GM12864 (cell line): ENCODE measurements at regions not wholly inside any gene's neighbourhood (a gene's known extent, or its start where the extent isn't known, plus 50 kb on each side); places are given as distances from the start of the nearest gene placed in this dataset.
"Not testable (repeated sequence)": the region's sequence is repeated elsewhere in the genome, so short reads cannot be mapped to it uniquely, and the experiment has no call there.

ENCODE experiments used
- DNase-seq: peaks from one replicate; pipeline ENCODE4 v3.0.0-alpha.2; 2011; ENCODE audit warnings: low read depth
- H3K4me3 ChIP-seq: 2 replicates; pipeline ENCODE4 v1.5.1; 2011; ENCODE audit warnings: mild to moderate bottlenecking, low read depth, low read length, control low read depth
- TF ChIP-seq, protein P1 (sequence below): IDR thresholded peaks from 2 replicates; pipeline ENCODE4 v1.5.1; 2011; ENCODE audit warnings: low read depth, mild to moderate bottlenecking, moderate library complexity, low read length, control low read depth, inconsistent platforms; ENCODE audit errors: missing control alignments

GRCh38 chr2:65754219-65754618 lies 321.8 kb upstream of the SPRED2 start:
- DNase-seq: no peak
- H3K4me3 ChIP-seq: no peak overlapping the region
- TF ChIP-seq, protein P1, sequence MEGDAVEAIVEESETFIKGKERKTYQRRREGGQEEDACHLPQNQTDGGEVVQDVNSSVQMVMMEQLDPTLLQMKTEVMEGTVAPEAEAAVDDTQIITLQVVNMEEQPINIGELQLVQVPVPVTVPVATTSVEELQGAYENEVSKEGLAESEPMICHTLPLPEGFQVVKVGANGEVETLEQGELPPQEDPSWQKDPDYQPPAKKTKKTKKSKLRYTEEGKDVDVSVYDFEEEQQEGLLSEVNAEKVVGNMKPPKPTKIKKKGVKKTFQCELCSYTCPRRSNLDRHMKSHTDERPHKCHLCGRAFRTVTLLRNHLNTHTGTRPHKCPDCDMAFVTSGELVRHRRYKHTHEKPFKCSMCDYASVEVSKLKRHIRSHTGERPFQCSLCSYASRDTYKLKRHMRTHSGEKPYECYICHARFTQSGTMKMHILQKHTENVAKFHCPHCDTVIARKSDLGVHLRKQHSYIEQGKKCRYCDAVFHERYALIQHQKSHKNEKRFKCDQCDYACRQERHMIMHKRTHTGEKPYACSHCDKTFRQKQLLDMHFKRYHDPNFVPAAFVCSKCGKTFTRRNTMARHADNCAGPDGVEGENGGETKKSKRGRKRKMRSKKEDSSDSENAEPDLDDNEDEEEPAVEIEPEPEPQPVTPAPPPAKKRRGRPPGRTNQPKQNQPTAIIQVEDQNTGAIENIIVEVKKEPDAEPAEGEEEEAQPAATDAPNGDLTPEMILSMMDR: no peak

DNA sequence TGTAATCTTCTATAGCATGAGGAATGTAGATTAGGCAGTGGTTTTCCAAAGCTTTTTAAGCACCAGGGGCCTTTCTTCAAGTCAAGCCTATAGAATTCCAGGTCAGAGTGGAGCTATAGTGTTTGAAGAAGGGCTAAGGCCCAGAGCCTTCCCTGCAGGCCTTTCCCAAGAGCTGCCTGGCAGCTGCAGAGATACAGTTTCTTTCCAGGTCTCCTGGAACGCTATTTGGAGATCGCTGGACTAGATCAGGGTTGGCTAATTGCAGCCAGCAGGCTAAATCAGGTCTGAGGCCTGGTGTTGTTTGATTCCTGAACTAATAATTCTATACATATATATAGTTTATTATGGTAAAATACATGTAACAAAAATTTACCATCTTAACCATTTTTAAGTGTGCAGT lies 319.0 kb upstream of the SPRED2 start:
- no peak overlapping the region for H3K4me3 ChIP-seq
- TF ChIP-seq, protein P1: no peak
- DNase-seq: no peak

- TF ChIP-seq, protein P1: no peak
- H3K4me3 ChIP-seq: no peak overlapping the region
- DNase-seq: no peak
Measured at GRCh38 chr2:65749545-65749944, 317.1 kb upstream of the SPRED2 start.

DNA sequence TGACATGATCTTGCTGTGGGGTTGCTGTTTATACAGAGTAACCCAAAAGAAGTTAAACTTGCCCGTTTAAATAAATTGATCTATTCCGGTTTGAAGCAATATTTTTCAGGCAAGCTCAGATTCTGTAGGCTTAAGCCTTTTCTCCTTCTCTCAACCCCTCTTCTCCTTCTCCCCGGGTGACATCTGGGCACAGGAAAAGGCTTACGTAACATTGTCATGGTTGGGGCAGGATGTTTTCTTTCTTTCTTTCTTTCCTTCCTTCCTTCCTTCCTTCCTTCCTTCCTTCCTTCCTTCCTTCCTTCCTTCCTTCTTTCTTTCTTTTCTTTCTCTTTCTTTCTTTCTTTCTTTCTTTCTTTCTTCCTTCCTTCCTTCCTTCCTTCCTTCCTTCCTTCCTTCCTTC lies 315.5 kb upstream of the SPRED2 start:
- H3K4me3 ChIP-seq, DNase-seq: not testable (repeated sequence)

DNA sequence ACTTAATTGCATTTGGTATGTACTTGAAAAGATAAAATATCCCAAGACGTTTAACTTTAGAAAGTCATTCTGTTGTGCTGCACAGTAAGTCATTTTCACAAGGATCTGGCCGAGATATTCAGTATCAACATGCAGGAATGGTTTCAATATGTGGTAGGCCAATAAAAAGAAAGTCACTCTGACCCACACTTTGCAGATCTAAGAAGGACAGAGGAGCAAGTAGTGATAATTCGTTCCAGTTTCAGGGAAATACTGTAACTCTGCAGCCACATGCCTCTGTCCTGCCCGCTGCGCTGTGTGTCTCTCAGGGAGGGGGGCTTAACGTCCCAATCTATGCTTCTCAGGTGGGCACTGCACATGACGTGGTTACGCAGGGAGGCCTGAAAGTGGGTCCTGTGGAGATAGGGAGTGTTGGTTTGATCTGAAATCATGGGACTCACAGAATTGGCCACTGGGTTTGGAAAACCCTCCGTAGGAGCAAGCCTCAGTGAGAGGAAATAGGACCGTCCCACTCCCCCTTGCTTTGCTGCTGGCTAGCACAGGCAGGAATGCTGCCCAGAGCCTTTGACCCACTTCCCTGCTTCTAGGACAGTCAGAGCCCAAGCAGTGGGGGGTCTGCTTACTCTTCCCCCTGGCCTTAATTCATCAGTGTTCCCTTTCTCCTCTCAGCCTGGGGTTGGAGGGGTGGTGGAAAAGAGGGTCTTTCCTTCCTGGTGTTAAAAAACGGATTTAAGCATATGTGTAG lies 314.7 kb upstream of the SPRED2 start:
- TF ChIP-seq, protein P1: no peak
- no peak overlapping the region for H3K4me3 ChIP-seq
- no peak for DNase-seq

DNA sequence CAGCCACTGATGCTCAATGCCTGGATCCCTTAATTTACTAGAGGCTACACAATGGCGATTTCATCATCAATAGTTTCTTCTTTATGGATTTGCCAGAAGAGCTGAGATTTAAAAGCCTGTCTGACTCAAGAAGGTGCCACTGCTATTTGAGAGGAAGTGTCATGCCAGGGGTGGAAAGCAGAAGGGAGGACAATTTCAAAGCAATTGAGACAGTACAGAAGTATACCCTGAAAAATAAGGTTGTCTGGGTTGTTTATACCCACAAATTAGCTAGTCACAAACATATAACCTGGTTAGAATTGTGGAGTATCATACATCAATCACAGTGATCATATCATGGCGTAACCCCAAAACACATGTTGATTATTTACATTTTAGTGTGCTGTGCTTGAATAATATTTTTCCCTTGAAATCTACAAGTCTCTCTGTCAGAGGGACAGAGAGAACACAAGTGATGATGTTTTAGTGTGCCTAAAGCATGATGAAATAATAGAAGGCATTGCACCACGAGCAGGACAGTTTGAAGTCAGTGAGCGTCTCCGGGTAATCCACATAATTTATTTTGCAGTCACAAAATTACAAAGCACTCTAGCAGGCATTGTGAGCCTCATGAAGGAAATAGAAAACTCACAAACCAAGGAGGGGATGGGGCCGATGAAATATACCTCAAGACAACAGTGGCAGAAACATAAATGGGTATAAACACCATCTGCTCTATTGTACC lies 312.2 kb upstream of the SPRED2 start:
- TF ChIP-seq, protein P1: no peak
- H3K4me3 ChIP-seq: no peak overlapping the region
- no peak for DNase-seq

DNA sequence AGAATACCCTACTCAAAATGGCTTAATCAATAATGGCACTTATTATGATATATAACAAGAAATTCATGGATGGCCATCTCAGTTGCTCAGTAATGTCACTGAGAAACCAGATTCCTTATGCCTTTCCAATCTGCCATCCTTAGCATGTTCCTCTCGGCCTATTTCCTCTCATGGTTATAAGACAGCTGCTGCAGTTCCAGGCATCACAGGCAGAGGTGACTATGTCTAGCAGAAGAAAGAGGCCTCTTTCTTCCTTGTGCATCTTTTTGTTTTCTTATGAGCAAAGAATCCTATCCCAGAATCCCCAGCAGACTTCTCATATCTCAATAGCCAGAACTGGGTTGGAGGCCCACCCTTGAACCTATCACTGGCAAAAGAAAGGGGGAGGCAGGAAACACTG lies 310.6 kb upstream of the SPRED2 start:
- TF ChIP-seq, protein P1: no peak
- no peak for DNase-seq
- H3K4me3 ChIP-seq: no peak overlapping the region
